Keratinocyte (primary cell): ENCODE measurements at regions not wholly inside any gene's neighbourhood (a gene's known extent, or its start where the extent isn't known, plus 50 kb on each side); places are given as distances from the start of the nearest gene placed in this dataset.

Experiments used
- DNase-seq: peaks from one replicate; pipeline ENCODE4 v3.0.0-alpha.2; 2011; ENCODE audit warnings: low read depth, missing footprints, low spot score
- FAIRE-seq: peaks from 2 replicates; lab custom pipeline; 2011; peaks lifted over from hg19 to GRCh38; lab: Jason Lieb, UNC
- H2AFZ ChIP-seq: 2 replicates; pipeline ENCODE4 v1.6.0; 2012; ENCODE audit warnings: low read length, control low read depth, inconsistent platforms; ENCODE audit not compliant: control insufficient read depth
- H3K27ac ChIP-seq: 2 replicates; pipeline ENCODE4 v1.5.1; 2011; ENCODE audit warnings: low read length; ENCODE audit not compliant: control insufficient read depth, insufficient read depth
- H3K27me3 ChIP-seq: 3 replicates; pipeline ENCODE4 v1.6.0; 2011; ENCODE audit warnings: low read length; ENCODE audit not compliant: control insufficient read depth, insufficient read depth; ENCODE audit errors: extremely low read depth
- H3K36me3 ChIP-seq, 2 experiments: 2 replicates in 1 of 2; 3 replicates in 1 of 2; pipeline ENCODE4 v1.5.1; 2011; ENCODE audit warnings: low read length in 2 of 2, mild to moderate bottlenecking in 1 of 2; ENCODE audit not compliant: control insufficient read depth in 2 of 2, insufficient read depth in 2 of 2; ENCODE audit errors: extremely low read depth in 1 of 2
- H3K4me1 ChIP-seq: 3 replicates; pipeline ENCODE4 v1.5.1; 2011; ENCODE audit warnings: low read length; ENCODE audit not compliant: control insufficient read depth, insufficient read depth; ENCODE audit errors: extremely low read depth
- H3K4me2 ChIP-seq: 3 replicates; pipeline ENCODE4 v1.6.0; 2011; ENCODE audit warnings: low read depth, low read length; ENCODE audit not compliant: control insufficient read depth, insufficient read depth; ENCODE audit errors: extremely low read depth
- H3K4me3 ChIP-seq, 3 experiments: fragments of 200-600 bp in 1 of 3; sonication (generic) in 1 of 3; 2 replicates in 2 of 3; 3 replicates in 1 of 3; pipeline ENCODE4 v1.5.1; 2011 to 2016; ENCODE audit warnings: low read length in 3 of 3, mild to moderate bottlenecking in 3 of 3, control low read depth in 2 of 3, inconsistent platforms in 1 of 3, low read depth in 1 of 3, mixed read lengths in 1 of 3, mixed run types in 1 of 3, moderate library complexity in 1 of 3; ENCODE audit not compliant: control insufficient read depth in 2 of 3, insufficient read depth in 2 of 3; ENCODE audit errors: extremely low read depth in 1 of 3
- H3K79me2 ChIP-seq: 2 replicates; pipeline ENCODE4 v1.6.0; 2012; ENCODE audit warnings: low read length; ENCODE audit not compliant: control insufficient read depth, insufficient read depth
- H3K9ac ChIP-seq: 3 replicates; pipeline ENCODE4 v1.6.0; 2011; ENCODE audit warnings: low read length; ENCODE audit not compliant: control insufficient read depth, insufficient read depth; ENCODE audit errors: extremely low read depth
- H3K9me1 ChIP-seq: 3 replicates; pipeline ENCODE4 v1.6.0; 2011; ENCODE audit warnings: low read length; ENCODE audit not compliant: control insufficient read depth, insufficient read depth; ENCODE audit errors: extremely low read depth
- H3K9me3 ChIP-seq: 2 replicates; pipeline ENCODE4 v1.5.1; 2012; ENCODE audit warnings: low read depth, low read length; ENCODE audit not compliant: control insufficient read depth
- H4K20me1 ChIP-seq: 3 replicates; pipeline ENCODE4 v1.6.0; 2011; ENCODE audit warnings: low read length; ENCODE audit not compliant: control insufficient read depth, insufficient read depth; ENCODE audit errors: extremely low read depth
- CTCF ChIP-seq, 3 experiments: IDR thresholded peaks in 1 of 3; conservative IDR thresholded peaks in 1 of 3; optimal IDR thresholded peaks in 1 of 3; 2 replicates in 2 of 3; 3 replicates in 1 of 3; pipeline versions ENCODE3 to v1.5.1; 2011; ENCODE audit warnings: low read length in 3 of 3, mild to moderate bottlenecking in 3 of 3, moderate library complexity in 2 of 3, control low read depth in 1 of 3, inconsistent platforms in 1 of 3; ENCODE audit not compliant: insufficient read depth in 2 of 3; ENCODE audit errors: extremely low read depth in 1 of 3
- EZH2 ChIP-seq: IDR thresholded peaks from one replicate; pipeline ENCODE4 v1.6.1; 2012; ENCODE audit warnings: inconsistent platforms, mild to moderate bottlenecking, low read length, moderate library complexity
- dilution Hi-C: fragments of 300-500 bp; cut with MboI; formaldehyde crosslinking; loops from one replicate; pipeline ENCODE4 v1.7.0; 2020; ENCODE audit warnings: low sequenced_read_pairs; ENCODE audit not compliant: extremely low pct_ligation_motif_present

DNA sequence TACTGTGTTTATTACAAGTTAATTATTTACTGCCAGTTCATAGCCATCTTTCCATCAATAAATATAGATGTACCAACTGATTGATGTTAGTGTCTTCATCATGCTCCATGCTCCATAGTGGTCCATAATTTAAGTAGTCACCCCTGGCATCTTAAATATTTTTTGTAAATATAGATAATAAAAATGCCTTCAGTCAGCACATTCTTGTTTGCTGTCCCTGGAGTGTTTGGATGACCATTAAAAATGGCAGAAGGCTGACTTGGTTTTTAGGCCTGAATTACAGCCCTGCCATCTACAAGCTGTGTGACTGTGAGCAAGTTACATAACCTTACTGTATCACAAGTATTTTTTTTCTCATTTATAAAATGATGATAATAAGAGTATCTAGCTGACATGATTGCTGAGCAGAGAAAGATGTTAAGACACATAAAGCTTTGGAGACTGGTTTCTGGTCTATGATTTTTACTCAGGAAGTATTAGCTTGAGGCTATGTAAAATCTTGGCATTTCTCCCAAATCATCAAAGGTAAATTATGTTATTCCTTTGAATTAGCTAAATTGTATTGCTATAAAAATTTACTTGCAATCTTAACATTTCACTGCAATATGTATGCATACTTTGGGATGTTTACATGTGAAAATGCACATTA, 427.2 kb downstream of the USP25 start:
- H2AFZ ChIP-seq, result no peak overlapping the region
- no peak overlapping the region for H3K4me3 ChIP-seq
- no peaks in the 10 kb centered on the region for H3K9me1 ChIP-seq
- no peak for TF ChIP-seq EZH2
- TF ChIP-seq CTCF (optimal IDR thresholded peaks at IDR 0.05 in 1 of 3, IDR thresholded peaks at IDR 0.05 in 1 of 3, conservative IDR thresholded peaks at IDR 0.05 in 1 of 3; ENCODE audit: extremely low read depth in 1 of 3, insufficient read depth in 2 of 3, low read length in 3 of 3), result no peak
- no peak overlapping the region for H3K9ac ChIP-seq
- FAIRE-seq (no peak), DNase-seq (no peak)
- no peaks in the 10 kb centered on the region for H3K4me1 ChIP-seq
- dilution Hi-C loops, result no loop called here
- no peaks in the 10 kb centered on the region for H3K27me3 ChIP-seq
- no peaks in the 10 kb centered on the region for H4K20me1 ChIP-seq
- H3K27ac ChIP-seq, result no peak overlapping the region
- H3K9me3 ChIP-seq, result no peaks in the 10 kb centered on the region
- no peak overlapping the region for H3K4me2 ChIP-seq
- H3K79me2 ChIP-seq, result no peaks in the 10 kb centered on the region
- H3K36me3 ChIP-seq, result no peaks in the 10 kb centered on the region

DNA sequence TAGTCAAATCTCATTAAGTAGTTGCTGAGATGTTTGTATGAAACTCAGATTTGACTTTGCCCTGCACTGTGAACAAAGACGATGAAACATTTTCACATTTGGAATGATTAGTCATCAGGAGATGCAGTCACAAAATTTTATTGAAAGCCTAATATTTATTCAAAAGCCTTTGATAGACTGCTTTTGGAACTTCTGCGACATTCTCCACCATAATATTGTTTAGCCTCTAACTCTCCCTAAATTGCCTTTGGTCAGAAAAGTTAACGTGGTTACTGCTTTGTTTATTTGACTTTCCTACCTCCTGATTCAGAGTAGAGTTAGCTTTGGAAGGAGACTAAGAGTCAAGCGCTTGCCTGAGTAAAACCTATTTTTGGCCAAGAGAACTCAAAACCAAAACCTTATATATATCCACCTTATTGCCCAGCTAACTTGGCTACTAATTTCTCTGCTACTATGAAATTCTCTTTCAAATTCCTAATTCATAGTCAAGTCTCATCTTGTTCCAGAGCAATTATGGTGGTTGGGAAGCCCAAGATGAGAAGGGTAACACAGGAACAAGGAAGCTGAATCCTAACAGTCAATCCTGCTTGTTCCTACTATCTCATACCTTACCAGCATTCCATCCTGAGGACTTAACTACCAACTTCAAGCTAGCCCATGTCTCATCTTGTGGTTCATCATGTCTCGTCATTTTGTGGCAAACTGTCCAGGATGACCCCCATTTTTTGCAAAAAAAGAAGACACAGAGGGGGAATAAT, 429.6 kb downstream of the USP25 start:
- Histone ChIP-seq H3K27me3 (no peaks in the 10 kb centered on the region), H3K27ac (no peak overlapping the region), H2AFZ (no peak overlapping the region), H3K9me1 (no peaks in the 10 kb centered on the region), H3K4me2 (no peak overlapping the region), H3K9ac (no peak overlapping the region), H3K36me3 (no peaks in the 10 kb centered on the region), H3K4me3 (no peak overlapping the region), H3K4me1 (no peaks in the 10 kb centered on the region), H3K9me3 (no peaks in the 10 kb centered on the region), H3K79me2 (no peaks in the 10 kb centered on the region), H4K20me1 (no peaks in the 10 kb centered on the region)
- dilution Hi-C loops, result no loop called here
- DNase-seq (no peak), FAIRE-seq (no peak)
- TF ChIP-seq CTCF (optimal IDR thresholded peaks at IDR 0.05 in 1 of 3, IDR thresholded peaks at IDR 0.05 in 1 of 3, conservative IDR thresholded peaks at IDR 0.05 in 1 of 3; ENCODE audit: extremely low read depth in 1 of 3, insufficient read depth in 2 of 3, low read length in 3 of 3) (no peak), EZH2 (no peak)
